ENCODE measurements at regions not wholly inside any gene's neighbourhood (a gene's known extent, or its start where the extent isn't known, plus 50 kb on each side); places are given as distances from the start of the nearest gene placed in this dataset.
"Not testable (repeated sequence)": the region's sequence is repeated elsewhere in the genome, so short reads cannot be mapped to it uniquely, and the experiment has no call there.

GRCh38 chr3:117809186-117810081 is 1099.9 kb downstream of the TUSC7 start:
- no peak for DNase-seq

GRCh38 chr3:117811786-117812185 is 1102.2 kb downstream of the TUSC7 start:
- DNase-seq, result no peak

GRCh38 chr3:117814975-117815374 is 1105.4 kb downstream of the TUSC7 start:
- DNase-seq, result no peak

- DNase-seq, result no peak
Observed at GRCh38 chr3:117817103-117817502, 1107.5 kb downstream of the TUSC7 start.

- DNase-seq, result no peak
Observed at GRCh38 chr3:117818592-117818991, 1109.0 kb downstream of the TUSC7 start.

GRCh38 chr3:117820658-117821299 is 1111.2 kb downstream of the TUSC7 start:
- DNase-seq, result no peak

GRCh38 chr3:117822416-117822815 is 1112.8 kb downstream of the TUSC7 start:
- no peak for DNase-seq

- DNase-seq, result no peak
Observed at GRCh38 chr3:117836296-117836695, 1126.7 kb downstream of the TUSC7 start.

- DNase-seq, result no peak
Observed at GRCh38 chr3:117837391-117837790, 1127.8 kb downstream of the TUSC7 start.

- DNase-seq, result no peak
Observed at GRCh38 chr3:117842086-117842485, 1132.5 kb downstream of the TUSC7 start.

- no peak for DNase-seq
Observed at GRCh38 chr3:117843356-117843755, 1133.8 kb downstream of the TUSC7 start.

GRCh38 chr3:117844676-117845075 is 1135.1 kb downstream of the TUSC7 start:
- DNase-seq, result no peak

- DNase-seq, result no peak
Observed at GRCh38 chr3:117846238-117846637, 1136.7 kb downstream of the TUSC7 start.

- no peak for DNase-seq
Observed at GRCh38 chr3:117848606-117849005, 1139.0 kb downstream of the TUSC7 start.

- no peak for DNase-seq
Observed at GRCh38 chr3:117853923-117854668, 1144.5 kb downstream of the TUSC7 start.

- DNase-seq, result no peak
Observed at GRCh38 chr3:117856354-117856753, 1146.8 kb downstream of the TUSC7 start.

GRCh38 chr3:117863146-117863545 is 1153.6 kb downstream of the TUSC7 start:
- no peak for DNase-seq

GRCh38 chr3:117865338-117865737 is 1155.8 kb downstream of the TUSC7 start:
- DNase-seq, result no peak

GRCh38 chr3:117868766-117869165 is 1159.2 kb downstream of the TUSC7 start:
- DNase-seq, result no peak

GRCh38 chr3:117871934-117872333 is 1162.4 kb downstream of the TUSC7 start:
- no peak for DNase-seq

GRCh38 chr3:117872594-117873248 is 1161.9 kb downstream of the IGSF11 start:
- not testable (repeated sequence) for DNase-seq

- DNase-seq, result no peak
Observed at GRCh38 chr3:117873249-117873600, 1161.4 kb downstream of the IGSF11 start.

Data from stimulated activated CD4-positive, alpha-beta T cell treated with anti-CD3 and anti-CD28 coated beads, Interleukin-4, amount 100 ng/mL, for 4 hours (primary cell).